ENCODE measurements at regions not wholly inside any gene's neighbourhood (a gene's known extent, or its start where the extent isn't known, plus 50 kb on each side); places are given as distances from the start of the nearest gene placed in this dataset.

- no peak for TF ChIP-seq TCF3 (IDR thresholded peaks at IDR 0.05; ENCODE audit: borderline replicate concordance, insufficient read depth, low read depth, low read length)
- no peak for TF ChIP-seq POLR2AphosphoS5 (IDR thresholded peaks at IDR 0.05; ENCODE audit: low read length)
- TF ChIP-seq PAX8 (IDR thresholded peaks at IDR 0.05), result no peak
- TF ChIP-seq TCF12 (IDR thresholded peaks at IDR 0.05; ENCODE audit: low read depth, low read length), result no peak
- TF ChIP-seq CTCF (IDR thresholded peaks at IDR 0.05 in 2 of 3, conservative IDR thresholded peaks at IDR 0.05 in 1 of 3; ENCODE audit: control insufficient read depth in 2 of 3, extremely low read depth in 1 of 3, insufficient read depth in 1 of 3, low read depth in 3 of 3, low read length in 3 of 3), result no peak
- no peak for TF ChIP-seq GABPA (IDR thresholded peaks at IDR 0.05; ENCODE audit: low read depth)
- no peak for TF ChIP-seq CHD4 (IDR thresholded peaks at IDR 0.05)
- no peak for TF ChIP-seq RAD21 (IDR thresholded peaks at IDR 0.05; ENCODE audit: insufficient read depth, low read depth, low read length)
- TF ChIP-seq EP300 (IDR thresholded peaks at IDR 0.05; ENCODE audit: borderline replicate concordance in 1 of 2, control insufficient read depth in 1 of 2, low read depth in 2 of 2, low read length in 2 of 2), result no peak
- no peak for TF ChIP-seq USF1 (IDR thresholded peaks at IDR 0.05; ENCODE audit: borderline replicate concordance, extremely low read length, insufficient read depth, low read depth, low read length)
- TF ChIP-seq USF2 (IDR thresholded peaks at IDR 0.05; ENCODE audit: borderline replicate concordance, low read depth, low read length), result no peak
- TF ChIP-seq POLR2A (IDR thresholded peaks at IDR 0.05; ENCODE audit: low read depth, low read length), result no peak
- no peak for TF ChIP-seq ZBTB40 (IDR thresholded peaks at IDR 0.05; ENCODE audit: borderline replicate concordance)
Observed at GRCh38 chr1:192939440-192939839, 119.7 kb downstream of the UCHL5 start.

Measured in GM12878 (cell line).